EH (cell line): ENCODE measurements at regions not wholly inside any gene's neighbourhood (a gene's known extent, or its start where the extent isn't known, plus 50 kb on each side); places are given as distances from the start of the nearest gene placed in this dataset.
"Not testable (repeated sequence)": the region's sequence is repeated elsewhere in the genome, so short reads cannot be mapped to it uniquely, and the experiment has no call there.

ENCODE experiments used
- DNase-seq: peaks from one replicate; pipeline ENCODE4 v3.0.0-alpha.2; 2015; ENCODE audit warnings: low read depth

- no peak for DNase-seq
These were observed 2041.6 kb downstream of the NCAM2 start for GRCh38 chr21:23039846-23040245.

DNA sequence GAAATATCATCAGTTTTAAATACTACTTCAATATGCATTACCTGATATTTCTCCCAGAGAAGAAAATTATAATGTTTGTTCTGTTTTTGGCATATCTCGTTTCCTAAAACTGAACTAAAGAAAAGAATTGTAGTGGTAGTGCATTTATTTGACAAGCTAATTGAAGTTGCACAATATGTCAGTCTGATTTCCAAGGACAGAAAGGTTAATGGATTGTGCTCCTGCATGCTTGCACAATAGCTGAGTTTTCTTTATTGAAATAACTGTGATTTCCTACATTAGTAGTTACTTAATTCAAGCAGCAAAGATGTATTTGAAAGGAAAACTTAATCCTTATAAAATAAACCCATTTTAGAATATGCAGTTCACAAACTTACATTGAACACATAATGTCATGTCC lies 2047.7 kb downstream of the NCAM2 start:
- no peak for DNase-seq

GRCh38 chr21:23067672-23068071 lies 2069.5 kb downstream of the NCAM2 start:
- no peak for DNase-seq

DNA sequence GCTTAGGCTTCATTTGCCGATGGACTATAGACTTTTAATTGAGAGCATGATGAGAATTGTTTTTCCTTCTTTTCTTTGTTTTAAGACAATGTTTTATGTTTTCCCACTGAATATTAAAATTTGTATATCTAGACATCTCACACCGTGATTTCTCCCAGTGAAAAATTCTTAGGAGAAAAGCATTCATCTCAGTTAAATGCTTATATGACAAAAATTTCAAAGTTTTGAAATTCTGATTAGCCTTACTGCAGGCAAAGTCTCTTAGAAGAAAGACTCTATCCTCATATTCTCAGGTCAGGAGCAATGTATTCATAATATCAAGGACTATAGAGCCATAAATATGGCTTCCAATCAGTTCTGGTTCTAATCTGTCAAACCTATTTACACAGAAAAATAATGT lies 2085.0 kb downstream of the NCAM2 start:
- no peak for DNase-seq

DNA sequence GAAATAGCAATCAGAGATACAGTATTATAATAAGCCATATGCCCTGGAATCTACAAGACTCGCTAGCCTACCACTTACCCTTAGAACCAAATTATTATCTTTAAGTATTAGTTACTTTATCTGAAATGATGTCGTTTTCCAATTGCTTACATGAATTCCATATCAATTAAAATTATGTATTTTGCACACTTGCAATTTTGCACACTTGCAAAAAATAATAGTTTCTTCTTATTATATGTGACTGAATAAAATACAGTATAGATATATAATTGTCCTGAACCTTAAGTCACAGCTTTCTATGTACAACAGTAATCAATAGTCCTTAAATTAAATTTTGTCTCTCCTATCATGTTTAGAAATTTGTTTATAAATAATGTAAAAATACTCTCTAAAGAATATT lies 2095.1 kb downstream of the NCAM2 start:
- DNase-seq, result no peak

- DNase-seq, result no peak
These were observed 2101.0 kb downstream of the NCAM2 start for GRCh38 chr21:23099185-23099584.

- DNase-seq, result no peak
These were observed 2102.9 kb downstream of the NCAM2 start for GRCh38 chr21:23101111-23101510.

GRCh38 chr21:23108533-23108932 lies 2110.3 kb downstream of the NCAM2 start:
- DNase-seq, result no peak

- DNase-seq, result no peak
These were observed 2112.9 kb downstream of the NCAM2 start for GRCh38 chr21:23111070-23111600.

GRCh38 chr21:23119491-23119890 lies 2121.3 kb downstream of the NCAM2 start:
- no peak for DNase-seq

GRCh38 chr21:23127973-23128372 lies 2129.8 kb downstream of the NCAM2 start:
- DNase-seq, result no peak

DNA sequence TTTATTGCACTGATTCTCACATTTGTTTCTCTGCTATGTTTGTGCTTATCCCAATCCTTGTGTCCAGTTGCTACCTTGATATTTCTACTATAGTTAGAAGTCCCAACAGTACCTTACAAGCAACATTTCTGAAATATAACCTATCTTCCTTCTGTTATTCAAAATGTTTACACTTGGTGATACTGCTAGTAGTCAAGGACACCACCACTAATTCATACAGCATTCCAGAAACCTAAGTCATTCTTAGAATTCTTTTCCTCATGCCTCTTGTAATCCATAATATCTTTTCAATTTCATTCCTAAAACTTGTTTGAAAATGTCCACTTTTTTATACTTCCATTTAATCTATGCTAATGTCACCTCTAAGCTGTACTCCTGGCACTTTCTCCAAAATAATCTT lies 2132.1 kb downstream of the NCAM2 start:
- DNase-seq, result no peak

DNA sequence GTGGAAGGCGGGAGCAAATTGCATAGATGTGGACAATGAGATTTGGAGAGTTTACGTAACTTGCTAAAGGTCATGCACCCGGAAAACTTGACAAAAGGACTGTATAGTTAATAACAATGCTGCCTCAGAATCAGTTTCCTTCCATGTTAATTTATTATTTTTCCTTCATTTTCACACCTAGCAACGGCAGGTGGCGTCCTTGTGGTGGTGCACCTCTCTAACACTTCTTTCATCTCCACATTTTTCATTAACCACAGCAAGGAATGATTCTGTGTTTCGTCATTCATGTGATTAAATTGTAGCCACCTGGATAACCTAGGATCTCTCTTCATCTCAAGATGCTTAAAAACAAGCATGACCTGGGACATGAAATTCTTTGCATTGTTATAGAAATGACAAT lies 2133.0 kb downstream of the NCAM2 start:
- DNase-seq, result no peak

GRCh38 chr21:23138797-23139196 lies 2140.6 kb downstream of the NCAM2 start:
- DNase-seq, result no peak

- no peak for DNase-seq
These were observed 2153.9 kb downstream of the NCAM2 start for GRCh38 chr21:23152130-23152529.

- DNase-seq, result not testable (repeated sequence)
These were observed 2155.6 kb downstream of the NCAM2 start for GRCh38 chr21:23153842-23154241.

DNA sequence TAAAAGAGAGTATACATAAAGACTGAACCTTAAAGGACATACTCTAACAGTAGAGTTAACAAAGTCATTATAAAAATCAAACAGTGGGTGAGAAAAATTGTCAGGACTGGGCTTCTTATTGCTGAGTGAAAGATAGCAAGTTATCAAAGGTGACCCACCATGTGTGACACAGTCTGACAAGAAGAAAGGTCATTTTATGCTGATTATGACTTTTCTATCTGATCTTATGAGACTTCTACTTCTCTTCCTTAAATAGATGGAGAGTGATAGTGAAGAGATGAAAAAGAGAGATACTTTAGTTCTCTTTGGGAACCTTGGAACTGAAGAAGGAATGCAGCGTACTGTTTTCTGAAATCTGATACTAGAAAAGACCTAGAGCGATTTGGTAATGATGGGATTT lies 2157.1 kb downstream of the NCAM2 start:
- DNase-seq, result no peak

DNA sequence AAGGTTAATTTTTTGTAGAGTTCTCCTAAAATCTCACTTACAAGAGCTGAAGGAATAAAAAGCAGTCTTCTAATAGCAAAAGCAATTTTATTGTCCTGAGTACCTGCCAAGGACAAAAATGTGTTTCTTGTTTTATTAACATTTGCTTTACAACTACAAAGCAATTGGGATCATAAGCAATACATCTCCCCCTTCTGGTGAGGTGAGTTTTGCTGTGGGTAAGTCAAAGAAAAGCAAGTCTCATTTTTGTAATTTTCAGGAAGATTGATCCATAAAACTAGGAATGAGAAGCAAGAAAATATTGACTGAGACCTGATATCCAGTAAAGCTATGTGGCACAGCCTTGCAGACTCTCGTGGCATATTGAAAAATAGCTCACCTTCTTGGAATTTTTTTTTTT lies 2162.7 kb downstream of the NCAM2 start:
- no peak for DNase-seq

DNA sequence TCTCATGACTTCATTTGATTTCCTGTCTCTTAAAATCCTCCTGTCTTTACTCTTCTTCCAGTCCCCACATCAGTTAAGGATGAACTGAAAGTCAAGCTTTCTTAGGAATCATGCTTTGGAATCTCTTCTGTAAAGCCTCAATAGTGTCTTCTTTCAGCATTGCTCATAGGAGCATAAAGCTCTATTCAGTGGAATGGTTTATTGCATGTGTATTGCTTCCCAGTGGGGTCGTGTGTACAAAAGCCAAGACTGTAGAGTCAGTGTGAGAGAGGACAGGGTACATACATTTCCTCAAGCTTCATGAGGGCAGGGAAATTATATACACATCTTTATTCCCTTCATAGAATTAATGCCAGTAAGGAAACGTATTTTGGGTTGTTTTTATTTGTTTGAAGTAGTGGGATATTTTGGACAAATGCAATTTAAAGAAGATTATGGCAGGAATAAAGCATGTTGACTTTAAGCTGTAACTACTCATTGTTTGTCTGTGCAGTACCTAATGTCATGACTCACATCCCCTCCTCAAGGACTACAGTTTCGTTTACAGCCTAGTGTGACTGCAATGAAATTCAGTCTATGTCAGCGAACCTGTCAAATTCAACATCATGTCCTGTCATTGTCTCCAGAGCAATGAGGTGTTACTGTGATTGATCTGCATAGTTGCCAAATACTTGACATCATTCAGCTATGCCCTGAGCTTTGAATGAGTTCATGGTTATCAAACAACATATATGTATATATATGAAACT lies 2164.2 kb downstream of the NCAM2 start:
- DNase-seq, result no peak
